Stimulated activated CD4-positive, alpha-beta T cell treated with anti-CD3 and anti-CD28 coated beads, Interleukin-2, amount 100 ng/mL, for 48 hours (primary cell): ENCODE measurements at regions not wholly inside any gene's neighbourhood (a gene's known extent, or its start where the extent isn't known, plus 50 kb on each side); places are given as distances from the start of the nearest gene placed in this dataset.

Source experiments
- DNase-seq, 2 donors: peaks; one replicate each; pipeline ENCODE4 v3.0.0-alpha.2; 2020

- DNase-seq: no peak
Observed at GRCh38 chr22:49032821-49033220, 794.9 kb downstream of the BRD1 start.

GRCh38 chr22:49031746-49032330 lies 795.8 kb downstream of the BRD1 start:
- no peak for DNase-seq

GRCh38 chr22:49028111-49028510 lies 799.6 kb downstream of the BRD1 start:
- DNase-seq: no peak

GRCh38 chr22:49027368-49027670 lies 800.4 kb downstream of the BRD1 start:
- DNase-seq: no peak

- DNase-seq: no peak
Observed at GRCh38 chr22:49026494-49027367, 800.9 kb downstream of the BRD1 start.

GRCh38 chr22:49025791-49026493 lies 801.7 kb downstream of the BRD1 start:
- no peak for DNase-seq

- no peak for DNase-seq
Observed at GRCh38 chr22:49024775-49025440, 802.8 kb downstream of the BRD1 start.

GRCh38 chr22:49023879-49024774 lies 803.5 kb downstream of the BRD1 start:
- DNase-seq: no peak

- DNase-seq: no peak
Observed at GRCh38 chr22:49023161-49023878, 804.4 kb downstream of the BRD1 start.

GRCh38 chr22:49022816-49023160 lies 804.9 kb downstream of the BRD1 start:
- no peak for DNase-seq

- DNase-seq: no peak
Observed at GRCh38 chr22:49021926-49022815, 805.5 kb downstream of the BRD1 start.

- DNase-seq: no peak
Observed at GRCh38 chr22:49021131-49021925, 806.3 kb downstream of the BRD1 start.

GRCh38 chr22:49019737-49020713 lies 807.6 kb downstream of the BRD1 start:
- no peak for DNase-seq

GRCh38 chr22:49018601-49019000 lies 809.1 kb downstream of the BRD1 start:
- DNase-seq: no peak

GRCh38 chr22:49017482-49018329 lies 810.0 kb downstream of the BRD1 start:
- no peak for DNase-seq

- no peak for DNase-seq
Observed at GRCh38 chr22:49016909-49017481, 810.7 kb downstream of the BRD1 start.
